ENCODE measurements at regions not wholly inside any gene's neighbourhood (a gene's known extent, or its start where the extent isn't known, plus 50 kb on each side); places are given as distances from the start of the nearest gene placed in this dataset.
A peak's percentile ranks its signal among the peaks of the same experiment; 100 is the strongest.

- no peak overlapping the region for H3K27ac ChIP-seq (ENCODE audit: low read depth, low read length)
- DNase-seq (ENCODE audit: low read depth in 4 of 6, low spot score in 6 of 6), result no peak
- no peaks in the 10 kb centered on the region for H3K36me3 ChIP-seq (ENCODE audit: control insufficient read depth, insufficient read depth, low read length)
- no peak overlapping the region for H3K4me3 ChIP-seq (ENCODE audit: low read depth, low read length)
- 87% methylated on average over 3 of the region's 6 CpGs for WGBS (ENCODE audit: insufficient coverage)
- H3K4me1 ChIP-seq (ENCODE audit: control insufficient read depth, insufficient read depth, low read length), result peaks cover 14% of the 10 kb centered on the region
- H3K27me3 ChIP-seq (ENCODE audit: control insufficient read depth, insufficient read depth, low read length), result peaks cover 11% of the 10 kb centered on the region
- no peaks in the 10 kb centered on the region for H3K9me3 ChIP-seq (ENCODE audit: control insufficient read depth, insufficient read depth, low read length)
Measured at GRCh38 chr22:27542602-27543001, 259.0 kb downstream of the MN1 start.

- H3K36me3 ChIP-seq (ENCODE audit: control insufficient read depth, insufficient read depth, low read length), result no peaks in the 10 kb centered on the region
- 82% methylated on average over 2 of the region's 2 CpGs for WGBS (ENCODE audit: insufficient coverage)
Measured at GRCh38 chr22:27543460-27543859, 258.1 kb downstream of the MN1 start.

GRCh38 chr22:27545085-27545484 lies 256.5 kb downstream of the MN1 start:
- Histone ChIP-seq H3K4me1 (ENCODE audit: control insufficient read depth, insufficient read depth, low read length) (peaks cover 19% of the 10 kb centered on the region), H3K9me3 (ENCODE audit: control insufficient read depth, insufficient read depth, low read length) (no peaks in the 10 kb centered on the region), H3K36me3 (ENCODE audit: control insufficient read depth, insufficient read depth, low read length) (no peaks in the 10 kb centered on the region), H3K4me3 (ENCODE audit: low read depth, low read length) (no peak overlapping the region), H3K27me3 (ENCODE audit: control insufficient read depth, insufficient read depth, low read length) (peaks cover 6% of the 10 kb centered on the region), H3K27ac (ENCODE audit: low read depth, low read length) (no peak overlapping the region)
- WGBS (ENCODE audit: insufficient coverage), result 51% methylated on average over 6 of the region's 7 CpGs
- peak in 2 of 6 donors; percentile 70 to 82 for DNase-seq (ENCODE audit: low read depth in 4 of 6, low spot score in 6 of 6)

More at GRCh38 chr22:27543460-27543859, 258.1 kb downstream of the MN1 start:
- peaks cover 16% of the 10 kb centered on the region for H3K4me1 ChIP-seq (ENCODE audit: control insufficient read depth, insufficient read depth, low read length)
- H3K27ac ChIP-seq (ENCODE audit: low read depth, low read length), result no peak overlapping the region
- H3K4me3 ChIP-seq (ENCODE audit: low read depth, low read length), result no peak overlapping the region
- H3K27me3 ChIP-seq (ENCODE audit: control insufficient read depth, insufficient read depth, low read length), result peaks cover 6% of the 10 kb centered on the region
- H3K9me3 ChIP-seq (ENCODE audit: control insufficient read depth, insufficient read depth, low read length), result no peaks in the 10 kb centered on the region
- DNase-seq (ENCODE audit: low read depth in 4 of 6, low spot score in 6 of 6), result no peak

GRCh38 chr22:27546157-27546935 lies 255.2 kb downstream of the MN1 start:
- Histone ChIP-seq H3K27ac (ENCODE audit: low read depth, low read length) (no peak overlapping the region), H3K36me3 (ENCODE audit: control insufficient read depth, insufficient read depth, low read length) (no peaks in the 10 kb centered on the region), H3K4me3 (ENCODE audit: low read depth, low read length) (no peak overlapping the region), H3K9me3 (ENCODE audit: control insufficient read depth, insufficient read depth, low read length) (no peaks in the 10 kb centered on the region), H3K27me3 (ENCODE audit: control insufficient read depth, insufficient read depth, low read length) (peaks cover 6% of the 10 kb centered on the region), H3K4me1 (ENCODE audit: control insufficient read depth, insufficient read depth, low read length) (peaks cover 17% of the 10 kb centered on the region)
- DNase-seq (ENCODE audit: low read depth in 4 of 6, low spot score in 6 of 6), result no peak
- 84% methylated on average over 10 of the region's 18 CpGs for WGBS (ENCODE audit: insufficient coverage)

- H3K36me3 ChIP-seq (ENCODE audit: control insufficient read depth, insufficient read depth, low read length), result no peaks in the 10 kb centered on the region
- no peak overlapping the region for H3K27ac ChIP-seq (ENCODE audit: low read depth, low read length)
- DNase-seq (ENCODE audit: low read depth in 4 of 6, low spot score in 6 of 6), result no peak
- 95% methylated on average over 2 of the region's 7 CpGs for WGBS (ENCODE audit: insufficient coverage)
- peaks cover 21% of the 10 kb centered on the region for H3K4me1 ChIP-seq (ENCODE audit: control insufficient read depth, insufficient read depth, low read length)
- H3K27me3 ChIP-seq (ENCODE audit: control insufficient read depth, insufficient read depth, low read length), result no peaks in the 10 kb centered on the region
- no peak overlapping the region for H3K4me3 ChIP-seq (ENCODE audit: low read depth, low read length)
- no peaks in the 10 kb centered on the region for H3K9me3 ChIP-seq (ENCODE audit: control insufficient read depth, insufficient read depth, low read length)
Measured at GRCh38 chr22:27551402-27551801, 250.2 kb downstream of the MN1 start.

GRCh38 chr22:27552176-27552575 lies 249.4 kb downstream of the MN1 start:
- H3K27me3 ChIP-seq (ENCODE audit: control insufficient read depth, insufficient read depth, low read length), result no peaks in the 10 kb centered on the region
- 88% methylated on average over 4 of the region's 7 CpGs for WGBS (ENCODE audit: insufficient coverage)
- DNase-seq (ENCODE audit: low read depth in 4 of 6, low spot score in 6 of 6), result peak in 1 of 6 donors; percentile 79
- no peak overlapping the region for H3K27ac ChIP-seq (ENCODE audit: low read depth, low read length)
- H3K4me3 ChIP-seq (ENCODE audit: low read depth, low read length), result no peak overlapping the region
- H3K36me3 ChIP-seq (ENCODE audit: control insufficient read depth, insufficient read depth, low read length), result no peaks in the 10 kb centered on the region
- H3K9me3 ChIP-seq (ENCODE audit: control insufficient read depth, insufficient read depth, low read length), result no peaks in the 10 kb centered on the region
- peaks cover 21% of the 10 kb centered on the region for H3K4me1 ChIP-seq (ENCODE audit: control insufficient read depth, insufficient read depth, low read length)

- no peak overlapping the region for H3K4me3 ChIP-seq (ENCODE audit: low read depth, low read length)
- no peaks in the 10 kb centered on the region for H3K27me3 ChIP-seq (ENCODE audit: control insufficient read depth, insufficient read depth, low read length)
- 100% methylated on average over 1 of the region's 1 CpG for WGBS (ENCODE audit: insufficient coverage)
- H3K4me1 ChIP-seq (ENCODE audit: control insufficient read depth, insufficient read depth, low read length), result peaks cover 21% of the 10 kb centered on the region
- no peaks in the 10 kb centered on the region for H3K36me3 ChIP-seq (ENCODE audit: control insufficient read depth, insufficient read depth, low read length)
- no peaks in the 10 kb centered on the region for H3K9me3 ChIP-seq (ENCODE audit: control insufficient read depth, insufficient read depth, low read length)
- H3K27ac ChIP-seq (ENCODE audit: low read depth, low read length), result no peak overlapping the region
- no peak for DNase-seq (ENCODE audit: low read depth in 4 of 6, low spot score in 6 of 6)
Measured at GRCh38 chr22:27552863-27553262, 248.7 kb downstream of the MN1 start.

- 26% methylated on average over 8 of the region's 14 CpGs for WGBS (ENCODE audit: insufficient coverage)
- H3K4me1 ChIP-seq (ENCODE audit: control insufficient read depth, insufficient read depth, low read length), result peaks cover 13% of the 10 kb centered on the region
- DNase-seq (ENCODE audit: low read depth in 4 of 6, low spot score in 6 of 6), result peak in 3 of 6 donors; percentile 23 to 91 (median 85)
- H3K27me3 ChIP-seq (ENCODE audit: control insufficient read depth, insufficient read depth, low read length), result no peaks in the 10 kb centered on the region
- no peak overlapping the region for H3K27ac ChIP-seq (ENCODE audit: low read depth, low read length)
- no peaks in the 10 kb centered on the region for H3K36me3 ChIP-seq (ENCODE audit: control insufficient read depth, insufficient read depth, low read length)
- no peaks in the 10 kb centered on the region for H3K9me3 ChIP-seq (ENCODE audit: control insufficient read depth, insufficient read depth, low read length)
- no peak overlapping the region for H3K4me3 ChIP-seq (ENCODE audit: low read depth, low read length)
Measured at GRCh38 chr22:27554106-27554811, 247.3 kb downstream of the MN1 start.

GRCh38 chr22:27554841-27555456 lies 246.6 kb downstream of the MN1 start:
- Histone ChIP-seq H3K27me3 (ENCODE audit: control insufficient read depth, insufficient read depth, low read length) (no peaks in the 10 kb centered on the region), H3K36me3 (ENCODE audit: control insufficient read depth, insufficient read depth, low read length) (no peaks in the 10 kb centered on the region), H3K4me3 (ENCODE audit: low read depth, low read length) (no peak overlapping the region), H3K9me3 (ENCODE audit: control insufficient read depth, insufficient read depth, low read length) (no peaks in the 10 kb centered on the region), H3K27ac (ENCODE audit: low read depth, low read length) (no peak overlapping the region), H3K4me1 (ENCODE audit: control insufficient read depth, insufficient read depth, low read length) (peaks cover 13% of the 10 kb centered on the region)
- no peak for DNase-seq (ENCODE audit: low read depth in 4 of 6, low spot score in 6 of 6)
- 73% methylated on average over 3 of the region's 6 CpGs for WGBS (ENCODE audit: insufficient coverage)

All from spinal cord (tissue), 9 donors.